Endothelial cell of umbilical vein (primary cell): ENCODE measurements at regions not wholly inside any gene's neighbourhood (a gene's known extent, or its start where the extent isn't known, plus 50 kb on each side); places are given as distances from the start of the nearest gene placed in this dataset.

Experiments used
- BruUV-seq: library from RNA; stranded (reverse); fragments of 400-500 nt; replicated peaks from 2 replicates; lab custom pipeline; 2021; lab: Mats Ljungman, UMichigan
- CTCF ChIA-PET: fragments of 300-600, 350-600 bp; sonication (Branson Sonifier 250); formaldehyde crosslinking; loops from one replicate; lab custom pipeline; 2021; ENCODE audit warnings: antibody characterized with exemption, inconsistent platforms; lab: Charles Lee
- POLR2A ChIA-PET: fragments of 300-600, 350-600 bp; sonication (Branson Sonifier 250); formaldehyde crosslinking; loops from one replicate; lab custom pipeline; 2021; ENCODE audit warnings: antibody characterized with exemption, inconsistent platforms; lab: Charles Lee
- DNase-seq: peaks from one replicate; pipeline ENCODE4 v3.0.0-alpha.2; 2011; ENCODE audit warnings: low read depth, low spot score
- FAIRE-seq: peaks from 2 replicates; lab custom pipeline; 2011; peaks lifted over from hg19 to GRCh38; lab: Jason Lieb, UNC
- H2AFZ ChIP-seq: 2 replicates; pipeline ENCODE4 v1.6.0; 2012; ENCODE audit warnings: low read depth, low read length, control low read depth, inconsistent platforms
- H3K27ac ChIP-seq: 2 replicates; pipeline ENCODE4 v1.5.1; 2011; ENCODE audit warnings: low read depth, mild to moderate bottlenecking, control low read depth, low read length, moderate library complexity; ENCODE audit not compliant: insufficient read depth
- H3K27me3 ChIP-seq, 2 experiments: 2 replicates each; pipeline versions ENCODE4 v1.6.0 to v1.6.1; 2011; ENCODE audit warnings: low read length in 2 of 2, mixed read lengths in 1 of 2; ENCODE audit not compliant: control insufficient read depth in 2 of 2, insufficient read depth in 2 of 2
- H3K36me3 ChIP-seq, 2 experiments: 2 replicates in 1 of 2; 3 replicates in 1 of 2; pipeline ENCODE4 v1.5.1; 2011; ENCODE audit warnings: low read length in 2 of 2, mild to moderate bottlenecking in 1 of 2, moderate library complexity in 1 of 2; ENCODE audit not compliant: control insufficient read depth in 2 of 2, insufficient read depth in 2 of 2; ENCODE audit errors: extremely low read depth in 1 of 2
- H3K4me1 ChIP-seq: 3 replicates; pipeline ENCODE4 v1.5.1; 2011; ENCODE audit warnings: mild to moderate bottlenecking, low read length; ENCODE audit not compliant: control insufficient read depth, insufficient read depth; ENCODE audit errors: extremely low read depth
- H3K4me2 ChIP-seq: 2 replicates; pipeline ENCODE4 v1.6.1; 2011; ENCODE audit warnings: low read length, control low read depth, mixed read lengths; ENCODE audit not compliant: insufficient read depth
- H3K4me3 ChIP-seq, 3 experiments: fragments of 200-600 bp in 1 of 3; sonication (generic), shearing (Covaris generic) in 1 of 3; replicated peaks in 1 of 3; 2 replicates each; pipeline ENCODE4 v1.5.1; 2011 to 2016; ENCODE audit warnings: control low read depth in 3 of 3, low read length in 3 of 3, mild to moderate bottlenecking in 2 of 3, inconsistent platforms in 1 of 3, low read depth in 1 of 3, moderate library complexity in 1 of 3; ENCODE audit not compliant: insufficient read depth in 1 of 3
- H3K79me2 ChIP-seq: 2 replicates; pipeline ENCODE4 v1.6.0; 2012; ENCODE audit warnings: low read length, inconsistent platforms; ENCODE audit not compliant: control insufficient read depth, insufficient read depth
- H3K9ac ChIP-seq: replicated peaks from 2 replicates; pipeline ENCODE3; 2011; ENCODE audit warnings: low read length, control low read depth; ENCODE audit not compliant: insufficient read depth; ENCODE audit errors: extremely low read depth
- H3K9me1 ChIP-seq: replicated peaks from 3 replicates; pipeline ENCODE4 v1.6.0; 2011; ENCODE audit warnings: mild to moderate bottlenecking, low read length; ENCODE audit not compliant: control insufficient read depth, insufficient read depth; ENCODE audit errors: extremely low read depth
- H3K9me3 ChIP-seq: replicated peaks from 2 replicates; pipeline ENCODE4 v1.5.1; 2012; ENCODE audit warnings: low read length, inconsistent platforms; ENCODE audit not compliant: control insufficient read depth, insufficient read depth
- H4K20me1 ChIP-seq: replicated peaks from 2 replicates; pipeline ENCODE3; 2011; ENCODE audit warnings: mild to moderate bottlenecking, low read length; ENCODE audit not compliant: control insufficient read depth, insufficient read depth; ENCODE audit errors: extremely low read depth
- EZH2 ChIP-seq: IDR thresholded peaks from 2 replicates; pipeline ENCODE4 v1.6.1; 2012; ENCODE audit warnings: borderline replicate concordance, low read depth, mild to moderate bottlenecking, moderate library complexity, low read length, inconsistent platforms; ENCODE audit not compliant: severe bottlenecking
- GATA2 ChIP-seq: IDR thresholded peaks from 2 replicates; pipeline ENCODE4 v1.7.0; 2011; ENCODE audit warnings: low read depth, mild to moderate bottlenecking, moderate library complexity, mixed read lengths, low read length; ENCODE audit not compliant: insufficient read length, insufficient read depth
- MYC ChIP-seq: IDR thresholded peaks from one replicate; pipeline ENCODE4 v1.6.1; 2011; ENCODE audit warnings: mild to moderate bottlenecking, low read depth, low read length
- POLR2AphosphoS5 ChIP-seq: IDR thresholded peaks from 2 replicates; pipeline ENCODE4 v1.6.1; 2012; ENCODE audit warnings: low read depth, mild to moderate bottlenecking, control low read depth, low read length, moderate library complexity; ENCODE audit not compliant: insufficient read depth
- dilution Hi-C: fragments of 300-500 bp; cut with MboI; formaldehyde crosslinking; loops from one replicate; pipeline ENCODE4 v1.15.0; 2019; ENCODE audit warnings: low sequenced_read_pairs; ENCODE audit not compliant: extremely low pct_ligation_motif_present
- intact Hi-C: fragments of 100-400 bp; cut with micrococcal nuclease; formaldehyde crosslinking; loops from one replicate; pipeline ENCODE4 v1.10.0; 2022
- TF ChIP-seq, protein P1 (sequence below): IDR thresholded peaks from 2 replicates; pipeline ENCODE4 v1.6.1; 2011; ENCODE audit not compliant: insufficient read depth, insufficient read length

DNA sequence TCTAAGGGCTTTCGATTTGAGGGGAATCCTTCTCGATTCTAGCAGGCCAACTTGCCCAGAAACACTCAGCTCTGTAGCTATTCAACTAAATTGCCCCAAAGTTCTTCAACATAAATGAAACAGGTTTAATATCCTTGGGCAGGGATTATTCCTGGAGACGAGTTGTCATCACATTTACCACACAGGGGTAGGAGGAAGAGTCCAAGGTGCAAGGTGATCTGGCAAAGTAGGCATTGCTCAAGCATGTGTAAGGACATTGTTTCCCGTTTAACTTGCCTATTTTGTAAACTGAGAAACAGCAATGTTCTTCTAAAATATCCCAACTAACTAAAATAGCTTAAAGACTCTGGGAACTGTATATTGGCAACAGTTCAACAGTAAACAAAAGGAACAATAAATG is 814.3 kb downstream of the BCL11A start:
- no peaks in the 10 kb centered on the region for H4K20me1 ChIP-seq
- BruUV-seq: no TSS peak
- H3K4me2 ChIP-seq: no peak overlapping the region
- no peak for FAIRE-seq
- H3K9me3 ChIP-seq: no peaks in the 10 kb centered on the region
- no peaks in the 10 kb centered on the region for H3K9me1 ChIP-seq
- DNase-seq: no peak
- no peak overlapping the region for H2AFZ ChIP-seq
- ChIA-PET CTCF (no interaction called here), POLR2A (no interaction called here)
- no peak for TF ChIP-seq POLR2AphosphoS5
- TF ChIP-seq, protein P1, sequence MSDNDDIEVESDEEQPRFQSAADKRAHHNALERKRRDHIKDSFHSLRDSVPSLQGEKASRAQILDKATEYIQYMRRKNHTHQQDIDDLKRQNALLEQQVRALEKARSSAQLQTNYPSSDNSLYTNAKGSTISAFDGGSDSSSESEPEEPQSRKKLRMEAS: no peak
- TF ChIP-seq EZH2: no peak
- TF ChIP-seq GATA2: no peak
- no peak for TF ChIP-seq MYC
- H3K27ac ChIP-seq: no peak overlapping the region
- no peaks in the 10 kb centered on the region for H3K36me3 ChIP-seq
- H3K79me2 ChIP-seq: no peaks in the 10 kb centered on the region
- no peak overlapping the region for H3K4me3 ChIP-seq
- dilution Hi-C loops (no loop called here), intact Hi-C loops (no loop called here)
- no peaks in the 10 kb centered on the region for H3K27me3 ChIP-seq
- H3K4me1 ChIP-seq: no peaks in the 10 kb centered on the region
- no peak overlapping the region for H3K9ac ChIP-seq

DNA sequence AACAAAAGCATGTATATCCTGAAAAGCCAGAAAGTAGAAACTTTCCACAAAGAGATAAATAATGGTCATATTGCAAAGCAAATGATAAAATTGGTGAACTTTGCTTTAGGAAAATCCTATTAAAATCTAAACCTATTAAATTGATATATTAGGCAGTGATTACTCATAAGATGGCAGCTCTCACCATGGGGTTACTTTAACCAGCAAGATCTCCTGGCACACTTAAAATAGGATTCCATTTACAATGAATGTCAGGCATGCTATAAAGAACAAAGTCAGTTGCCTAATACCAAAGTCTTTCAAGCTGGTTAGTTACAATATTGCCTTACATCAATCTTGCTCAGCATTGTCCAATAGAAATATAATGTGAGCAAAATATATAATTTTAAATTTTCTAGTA is 816.2 kb downstream of the BCL11A start:
- intact Hi-C loops: no loop called here
- no peaks in the 10 kb centered on the region for H4K20me1 ChIP-seq
- H3K9ac ChIP-seq: no peak overlapping the region
- POLR2A ChIA-PET: no interaction called here
- H3K27ac ChIP-seq: no peak overlapping the region
- no peaks in the 10 kb centered on the region for H3K9me3 ChIP-seq
- no peak overlapping the region for H3K4me3 ChIP-seq
- no peak overlapping the region for H2AFZ ChIP-seq
- no peak overlapping the region for H3K4me2 ChIP-seq
- no peaks in the 10 kb centered on the region for H3K9me1 ChIP-seq
- H3K27me3 ChIP-seq: no peaks in the 10 kb centered on the region
- CTCF ChIA-PET: no interaction called here
- TF ChIP-seq, protein P1: no peak
- TF ChIP-seq EZH2: no peak
- DNase-seq: no peak
- BruUV-seq: no TSS peak
- no peak for FAIRE-seq
- no peaks in the 10 kb centered on the region for H3K79me2 ChIP-seq
- no peaks in the 10 kb centered on the region for H3K36me3 ChIP-seq
- H3K4me1 ChIP-seq: no peaks in the 10 kb centered on the region
- dilution Hi-C loops: no loop called here
